Suprapubic skin (tissue), 4 donors: ENCODE measurements at regions not wholly inside any gene's neighbourhood (a gene's known extent, or its start where the extent isn't known, plus 50 kb on each side); places are given as distances from the start of the nearest gene placed in this dataset.
"Not testable (repeated sequence)": the region's sequence is repeated elsewhere in the genome, so short reads cannot be mapped to it uniquely, and the experiment has no call there.

Experiments used
- DNase-seq, 2 donors: peaks; one replicate each; pipeline ENCODE4 v3.0.0-alpha.2; 2019; ENCODE audit warnings: low spot score in 2 of 2
- H3K27ac ChIP-seq: fragments of 200-600 bp; sonication (generic); one replicate; pipeline ENCODE4 v1.5.1; 2019
- H3K27me3 ChIP-seq: fragments of 200-600 bp; sonication (generic); one replicate; pipeline ENCODE4 v1.5.1; 2019
- H3K36me3 ChIP-seq: fragments of 200-600 bp; sonication (generic); one replicate; pipeline ENCODE4 v1.5.1; 2019
- H3K4me1 ChIP-seq: fragments of 200-600 bp; sonication (generic); one replicate; pipeline ENCODE4 v1.5.1; 2019
- H3K4me3 ChIP-seq: fragments of 200-600 bp; sonication (generic); one replicate; pipeline ENCODE4 v1.5.1; 2019; ENCODE audit warnings: mild to moderate bottlenecking
- H3K9me3 ChIP-seq: fragments of 200-600 bp; sonication (generic); one replicate; pipeline ENCODE4 v1.5.1; 2019
- CTCF ChIP-seq, 2 donors: fragments of 200-600 bp in 1 of 2; fragments of 450-650 bp in 1 of 2; sonication (generic) in 1 of 2; IDR thresholded peaks; one replicate each; pipeline ENCODE4 v1.5.1; 2016 to 2019; ENCODE audit warnings: antibody characterized with exemption in 2 of 2, mild to moderate bottlenecking in 1 of 2, moderate library complexity in 1 of 2
- EP300 ChIP-seq: sonication (generic); formaldehyde crosslinking; IDR thresholded peaks from one replicate; pipeline ENCODE4 v1.6.1; 2017; ENCODE audit warnings: antibody characterized with exemption
- POLR2A ChIP-seq, 2 donors: fragments of 450-650 bp; IDR thresholded peaks; one replicate each; pipeline ENCODE4 v1.6.1; 2017; ENCODE audit warnings: antibody characterized with exemption in 2 of 2, mild to moderate bottlenecking in 2 of 2, moderate library complexity in 2 of 2
- POLR2AphosphoS5 ChIP-seq, 3 donors: sonication (generic); formaldehyde crosslinking; IDR thresholded peaks; one replicate each; pipeline ENCODE4 v1.6.1; 2017; ENCODE audit warnings: antibody characterized with exemption in 3 of 3
- whole genome bisulfite sequencing: methylation state at CpG from one replicate; pipeline ENCODE4 v1.1.5; 2018; 5-methylcytosine and 5-hydroxymethylcytosine counted together

DNA sequence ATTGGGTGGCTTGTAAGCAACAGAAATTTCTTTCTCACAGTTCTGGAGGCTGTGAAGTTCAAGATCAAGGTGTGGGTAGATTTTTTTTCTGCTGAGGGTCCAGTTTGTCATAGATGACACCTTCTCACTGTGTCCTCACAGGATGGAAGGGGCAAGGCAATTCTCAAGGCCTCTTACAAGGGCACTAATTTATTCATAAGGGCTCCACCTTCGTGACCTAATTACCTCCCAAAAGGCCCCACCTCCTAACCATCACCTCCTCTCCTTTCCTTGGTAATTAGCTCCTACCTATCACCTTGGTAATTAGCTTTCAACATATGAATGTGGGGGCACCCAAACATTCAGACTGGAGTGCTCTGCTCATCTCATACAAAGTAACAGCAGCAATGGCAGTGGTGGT is 92.3 kb upstream of the CD44 start:
- Histone ChIP-seq H3K9me3 (no peaks in the 10 kb centered on the region), H3K4me1 (peaks cover 40% of the 10 kb centered on the region), H3K4me3 (no peak overlapping the region), H3K36me3 (no peaks in the 10 kb centered on the region), H3K27me3 (no peaks in the 10 kb centered on the region), H3K27ac (no peak overlapping the region)
- no peak for DNase-seq
- TF ChIP-seq POLR2AphosphoS5 (IDR thresholded peaks at IDR 0.05) (no peak), POLR2A (IDR thresholded peaks at IDR 0.05) (no peak), EP300 (no peak), CTCF (IDR thresholded peaks at IDR 0.05) (no peak)
- 87% methylated on average over 1 of the region's 1 CpG for WGBS

GRCh38 chr11:35047179-35047578 is 91.8 kb upstream of the CD44 start:
- H3K4me3 ChIP-seq, result no peak overlapping the region
- peaks cover 36% of the 10 kb centered on the region for H3K4me1 ChIP-seq
- H3K9me3 ChIP-seq, result no peaks in the 10 kb centered on the region
- H3K36me3 ChIP-seq, result no peaks in the 10 kb centered on the region
- 89% methylated on average over 1 of the region's 1 CpG for WGBS
- TF ChIP-seq POLR2AphosphoS5 (IDR thresholded peaks at IDR 0.05), result no peak
- no peak for TF ChIP-seq CTCF (IDR thresholded peaks at IDR 0.05)
- no peak for TF ChIP-seq EP300
- TF ChIP-seq POLR2A (IDR thresholded peaks at IDR 0.05), result no peak
- DNase-seq, result no peak
- no peak overlapping the region for H3K27ac ChIP-seq
- H3K27me3 ChIP-seq, result no peaks in the 10 kb centered on the region

GRCh38 chr11:35047769-35048168 is 91.2 kb upstream of the CD44 start:
- no peaks in the 10 kb centered on the region for H3K27me3 ChIP-seq
- no peaks in the 10 kb centered on the region for H3K36me3 ChIP-seq
- no peak overlapping the region for H3K27ac ChIP-seq
- H3K4me1 ChIP-seq, result peaks cover 30% of the 10 kb centered on the region
- TF ChIP-seq POLR2AphosphoS5 (IDR thresholded peaks at IDR 0.05) (no peak), EP300 (no peak), CTCF (IDR thresholded peaks at IDR 0.05) (no peak), POLR2A (IDR thresholded peaks at IDR 0.05) (no peak)
- H3K4me3 ChIP-seq, result no peak overlapping the region
- no peak for DNase-seq
- H3K9me3 ChIP-seq, result no peaks in the 10 kb centered on the region
- 82% methylated on average over 2 of the region's 2 CpGs for WGBS

DNA sequence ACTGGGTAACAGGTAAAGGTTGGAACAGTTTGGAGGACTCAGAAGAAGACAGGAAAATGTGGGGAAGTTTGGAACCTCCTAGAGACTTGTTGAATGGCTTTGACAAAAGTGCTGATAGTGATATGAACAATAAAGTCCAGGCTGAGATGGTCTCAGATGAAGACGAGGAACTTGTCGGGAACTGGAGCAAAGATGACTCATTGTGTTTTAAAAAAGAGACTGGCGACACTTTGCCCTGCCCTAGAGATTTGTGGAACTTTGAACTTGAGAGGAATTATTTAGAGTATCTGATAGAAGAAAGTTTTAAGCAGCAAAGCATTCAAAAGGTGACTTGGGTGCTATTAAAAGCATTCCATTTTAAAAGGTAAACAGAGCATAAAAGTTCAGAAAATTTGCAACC is 90.6 kb upstream of the CD44 start:
- not testable (repeated sequence) for H3K4me3 ChIP-seq, H3K27ac ChIP-seq, H3K9me3 ChIP-seq, H3K27me3 ChIP-seq, DNase-seq, H3K36me3 ChIP-seq
- 23% methylated on average over 3 of the region's 3 CpGs for WGBS
- H3K4me1 ChIP-seq, result peaks cover 24% of the 10 kb centered on the region

- Histone ChIP-seq H3K27me3 (no peaks in the 10 kb centered on the region), H3K4me1 (peaks cover 12% of the 10 kb centered on the region), H3K9me3 (no peaks in the 10 kb centered on the region), H3K27ac (no peak overlapping the region), H3K36me3 (no peaks in the 10 kb centered on the region), H3K4me3 (no peak overlapping the region)
- TF ChIP-seq POLR2A (IDR thresholded peaks at IDR 0.05), result no peak
- no peak for TF ChIP-seq EP300
- no peak for TF ChIP-seq CTCF (IDR thresholded peaks at IDR 0.05)
- TF ChIP-seq POLR2AphosphoS5 (IDR thresholded peaks at IDR 0.05), result no peak
- no peak for DNase-seq
- WGBS, result 65% methylated on average over 4 of the region's 4 CpGs
These were observed 89.0 kb upstream of the CD44 start for GRCh38 chr11:35049859-35050531.

DNA sequence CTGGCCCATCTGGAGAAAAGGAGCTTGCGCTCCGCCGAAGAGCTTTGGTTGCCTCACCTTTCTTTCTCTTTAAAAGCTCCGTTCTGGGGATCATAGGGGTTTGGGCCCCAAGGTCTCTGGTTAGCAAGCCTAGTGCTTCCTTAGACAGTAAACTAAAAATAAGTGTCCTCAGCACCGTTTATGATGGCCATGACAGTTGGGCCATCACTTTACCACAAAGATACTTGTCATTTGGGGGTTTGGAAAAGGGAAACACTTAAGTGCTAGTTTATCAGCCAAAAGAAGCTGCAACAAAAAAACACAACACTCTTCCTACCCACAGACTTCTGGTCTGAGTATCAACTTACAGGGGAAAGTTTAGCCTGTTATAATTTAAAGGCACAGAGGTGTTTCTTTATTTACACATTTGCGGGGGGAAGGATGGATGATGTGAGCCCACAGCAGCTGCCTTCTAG is 88.4 kb upstream of the CD44 start:
- no peak for DNase-seq
- WGBS, result 77% methylated on average over 6 of the region's 6 CpGs
- H3K36me3 ChIP-seq, result no peaks in the 10 kb centered on the region
- peaks cover 11% of the 10 kb centered on the region for H3K4me1 ChIP-seq
- no peak overlapping the region for H3K4me3 ChIP-seq
- H3K9me3 ChIP-seq, result no peaks in the 10 kb centered on the region
- H3K27ac ChIP-seq, result no peak overlapping the region
- no peaks in the 10 kb centered on the region for H3K27me3 ChIP-seq
- no peak for TF ChIP-seq EP300
